ENCODE measurements at regions not wholly inside any gene's neighbourhood (a gene's known extent, or its start where the extent isn't known, plus 50 kb on each side); places are given as distances from the start of the nearest gene placed in this dataset.

GRCh38 chr17:51559778-51560177 is 299.4 kb downstream of the UTP18 start:
- no peak for DNase-seq (ENCODE audit: low read depth)

- DNase-seq (ENCODE audit: low read depth): no peak
These were observed 300.1 kb downstream of the UTP18 start for GRCh38 chr17:51560398-51560797.

GRCh38 chr17:51563961-51564360 is 303.6 kb downstream of the UTP18 start:
- DNase-seq (ENCODE audit: low read depth): no peak

GRCh38 chr17:51572115-51572514 is 311.8 kb downstream of the UTP18 start:
- DNase-seq (ENCODE audit: low read depth): no peak

All from GM04503 (cell line).